Naive thymus-derived CD4-positive, alpha-beta T cell (primary cell): ENCODE measurements at regions not wholly inside any gene's neighbourhood (a gene's known extent, or its start where the extent isn't known, plus 50 kb on each side); places are given as distances from the start of the nearest gene placed in this dataset.
A peak's percentile ranks its signal among the peaks of the same experiment; 100 is the strongest.

Source experiments
- ATAC-seq: fragments of 150-1000 bp; cut with Tn5 transposase; 2 replicates; pipeline ENCODE4 v1.10.0; 2021; ENCODE audit warnings: mild to moderate bottlenecking, moderate library complexity
- CTCF ChIA-PET: fragments of 350-600 bp; sonication (Branson Sonifier 250); formaldehyde crosslinking; loops from one replicate; lab custom pipeline; 2021; ENCODE audit warnings: antibody characterized with exemption; lab: Charles Lee
- POLR2A ChIA-PET: fragments of 350-600 bp; sonication (Branson Sonifier 250); formaldehyde crosslinking; loops from one replicate; lab custom pipeline; 2021; ENCODE audit warnings: antibody characterized with exemption, inconsistent platforms; lab: Charles Lee
- DNase-seq, 9 donors: peaks; one replicate each; pipeline versions ENCODE4 v3.0.0 to v3.0.0-alpha.2; 2020 to 2022; ENCODE audit warnings: mixed read lengths in 1 of 9
- H3K27ac ChIP-seq: one replicate; pipeline ENCODE4 v1.7.0; 2013; ENCODE audit warnings: mild to moderate bottlenecking, low read depth, low read length, moderate library complexity
- H3K27me3 ChIP-seq, 2 donors: one replicate each; pipeline ENCODE4 v1.7.0; 2013; ENCODE audit warnings: low read length in 2 of 2, mild to moderate bottlenecking in 2 of 2, moderate library complexity in 2 of 2; ENCODE audit not compliant: control insufficient read depth in 2 of 2, insufficient read depth in 2 of 2
- H3K36me3 ChIP-seq, 3 experiments: 1 replicate in 2 of 3; 2 replicates in 1 of 3; pipeline ENCODE4 v1.7.0; 2013; ENCODE audit warnings: low read length in 3 of 3, mild to moderate bottlenecking in 3 of 3, moderate library complexity in 1 of 3; ENCODE audit not compliant: insufficient read depth in 3 of 3, control insufficient read depth in 2 of 3
- H3K4me1 ChIP-seq, 2 donors: one replicate each; pipeline ENCODE4 v1.7.0; 2013; ENCODE audit warnings: low read length in 2 of 2, mild to moderate bottlenecking in 2 of 2, moderate library complexity in 1 of 2; ENCODE audit not compliant: control insufficient read depth in 2 of 2, insufficient read depth in 2 of 2
- H3K4me3 ChIP-seq: 2 replicates; pipeline ENCODE4 v1.7.0; 2013; ENCODE audit warnings: mild to moderate bottlenecking, low read length
- H3K9me3 ChIP-seq, 3 experiments: 1 replicate in 2 of 3; 2 replicates in 1 of 3; pipeline ENCODE4 v1.7.0; 2013; ENCODE audit warnings: low read length in 3 of 3; ENCODE audit not compliant: control insufficient read depth in 2 of 3
- H3K27ac Mint-ChIP-seq, 9 donors: one replicate each; pipeline ENCODE4 v1.8.0; 2020 to 2022; ENCODE audit warnings: mixed read lengths in 9 of 9, mild to moderate bottlenecking in 8 of 9, moderate library complexity in 5 of 9, inconsistent platforms in 2 of 9
- H3K27me3 Mint-ChIP-seq, 5 donors: one replicate each; pipeline ENCODE4 v1.8.0; 2021 to 2022; ENCODE audit warnings: mixed read lengths in 5 of 5, mild to moderate bottlenecking in 1 of 5
- H3K36me3 Mint-ChIP-seq, 5 donors: one replicate each; pipeline ENCODE4 v1.8.0; 2020 to 2022; ENCODE audit warnings: mixed read lengths in 5 of 5, mild to moderate bottlenecking in 3 of 5, inconsistent platforms in 1 of 5
- H3K4me1 Mint-ChIP-seq, 7 donors: one replicate each; pipeline ENCODE4 v1.8.0; 2020 to 2022; ENCODE audit warnings: mixed read lengths in 7 of 7, mild to moderate bottlenecking in 3 of 7, inconsistent platforms in 1 of 7
- H3K4me3 Mint-ChIP-seq, 10 donors: one replicate each; pipeline ENCODE4 v1.8.0; 2020 to 2022; ENCODE audit warnings: mild to moderate bottlenecking in 10 of 10, mixed read lengths in 10 of 10, moderate library complexity in 6 of 10, inconsistent platforms in 2 of 10
- H3K9me3 Mint-ChIP-seq, 11 donors: one replicate each; pipeline ENCODE4 v1.8.0; 2020 to 2022; ENCODE audit warnings: mixed read lengths in 11 of 11, mild to moderate bottlenecking in 4 of 11, inconsistent platforms in 1 of 11, moderate library complexity in 1 of 11
- intact Hi-C, 2 donors: fragments of 100-400 bp; cut with micrococcal nuclease; formaldehyde crosslinking; loops; one replicate each; pipeline ENCODE4 v1.15.1; 2023

- H3K27me3 Mint-ChIP-seq = no peaks in the 10 kb centered on the region
- POLR2A ChIA-PET = no interaction called here
- Histone ChIP-seq H3K4me3 (no peak overlapping the region), H3K9me3 (no peaks in the 10 kb centered on the region), H3K4me1 (peaks cover 0 to 26% of the 10 kb centered on the region in 2 donors), H3K36me3 (no peaks in the 10 kb centered on the region), H3K27me3 (no peaks in the 10 kb centered on the region), H3K27ac (no peak overlapping the region)
- ATAC-seq = no peak
- no peak overlapping the region for H3K4me3 Mint-ChIP-seq
- peaks cover 0 to 21% (median 1%) of the 10 kb centered on the region in 11 donors for H3K9me3 Mint-ChIP-seq
- peak overlapping the region in 1 of 9 donors; percentile 1 for H3K27ac Mint-ChIP-seq
- CTCF ChIA-PET = no interaction called here
- peaks cover 15 to 50% (median 35%) of the 10 kb centered on the region in 7 donors for H3K4me1 Mint-ChIP-seq
- H3K36me3 Mint-ChIP-seq = peaks cover 0 to 23% (median 5%) of the 10 kb centered on the region in 5 donors
- intact Hi-C loops = no loop called here
- DNase-seq = no peak
Observed at GRCh38 chr5:158429564-158429963, 570.6 kb upstream of the CLINT1 start.

- H3K4me1 Mint-ChIP-seq = peaks cover 0 to 5% (median 0%) of the 10 kb centered on the region in 7 donors
- no peaks in the 10 kb centered on the region for H3K36me3 ChIP-seq
Observed at GRCh38 chr5:158423623-158424200, 564.8 kb upstream of the CLINT1 start.

GRCh38 chr5:158422653-158423515, 563.9 kb upstream of the CLINT1 start:
- H3K4me3 ChIP-seq = no peak overlapping the region
- H3K36me3 ChIP-seq = no peaks in the 10 kb centered on the region
- ATAC-seq (no peak), DNase-seq (no peak)
- no peaks in the 10 kb centered on the region for H3K4me1 Mint-ChIP-seq
- ChIA-PET POLR2A (no interaction called here), CTCF (no interaction called here)
- H3K4me3 Mint-ChIP-seq = no peak overlapping the region
- peaks cover 0 to 20% (median 4%) of the 10 kb centered on the region in 11 donors for H3K9me3 Mint-ChIP-seq
- H3K36me3 Mint-ChIP-seq = peaks cover 0 to 4% (median 3%) of the 10 kb centered on the region in 5 donors
- no peaks in the 10 kb centered on the region for H3K4me1 ChIP-seq
- intact Hi-C loops = no loop called here
- no peaks in the 10 kb centered on the region for H3K27me3 ChIP-seq
- H3K27ac Mint-ChIP-seq = no peak overlapping the region
- H3K9me3 ChIP-seq = no peaks in the 10 kb centered on the region
- no peak overlapping the region for H3K27ac ChIP-seq
- H3K27me3 Mint-ChIP-seq = no peaks in the 10 kb centered on the region

More at GRCh38 chr5:158423623-158424200, 564.8 kb upstream of the CLINT1 start:
- ATAC-seq (no peak), DNase-seq (no peak)
- Histone ChIP-seq H3K4me3 (no peak overlapping the region), H3K4me1 (no peaks in the 10 kb centered on the region), H3K27me3 (no peaks in the 10 kb centered on the region), H3K27ac (no peak overlapping the region), H3K9me3 (no peaks in the 10 kb centered on the region)
- intact Hi-C loops = no loop called here
- Mint-ChIP-seq H3K27me3 (no peaks in the 10 kb centered on the region), H3K9me3 (peaks cover 0 to 15% (median 4%) of the 10 kb centered on the region in 11 donors), H3K27ac (no peak overlapping the region), H3K4me3 (no peak overlapping the region), H3K36me3 (peaks cover 0 to 4% (median 3%) of the 10 kb centered on the region in 5 donors)
- ChIA-PET POLR2A (no interaction called here), CTCF (no interaction called here)

- Histone ChIP-seq H3K27me3 (no peaks in the 10 kb centered on the region), H3K4me3 (no peak overlapping the region), H3K4me1 (no peaks in the 10 kb centered on the region), H3K9me3 (no peaks in the 10 kb centered on the region), H3K36me3 (no peaks in the 10 kb centered on the region), H3K27ac (no peak overlapping the region)
- no peak overlapping the region for H3K4me3 Mint-ChIP-seq
- H3K36me3 Mint-ChIP-seq = peaks cover 0 to 4% (median 3%) of the 10 kb centered on the region in 5 donors
- H3K4me1 Mint-ChIP-seq = no peaks in the 10 kb centered on the region
- H3K27me3 Mint-ChIP-seq = no peaks in the 10 kb centered on the region
- H3K27ac Mint-ChIP-seq = no peak overlapping the region
- DNase-seq = no peak
- ChIA-PET CTCF (no interaction called here), POLR2A (no interaction called here)
- peaks cover 0 to 20% (median 4%) of the 10 kb centered on the region in 11 donors for H3K9me3 Mint-ChIP-seq
- ATAC-seq = no peak
- intact Hi-C loops = no loop called here
Observed at GRCh38 chr5:158421319-158421718, 562.4 kb upstream of the CLINT1 start.

- H3K4me1 Mint-ChIP-seq = no peaks in the 10 kb centered on the region
- ATAC-seq (no peak), DNase-seq (no peak)
- H3K27me3 Mint-ChIP-seq = peaks cover 0 to 5% (median 0%) of the 10 kb centered on the region in 5 donors
- Histone ChIP-seq H3K36me3 (no peaks in the 10 kb centered on the region), H3K27ac (no peak overlapping the region), H3K4me1 (no peaks in the 10 kb centered on the region), H3K9me3 (no peaks in the 10 kb centered on the region), H3K27me3 (peaks cover 0 to 4% of the 10 kb centered on the region in 2 donors), H3K4me3 (no peak overlapping the region)
- H3K27ac Mint-ChIP-seq = no peak overlapping the region
- H3K36me3 Mint-ChIP-seq = peaks cover 0 to 4% (median 3%) of the 10 kb centered on the region in 5 donors
- intact Hi-C loops = no loop called here
- no peak overlapping the region for H3K4me3 Mint-ChIP-seq
- POLR2A ChIA-PET = no interaction called here
- H3K9me3 Mint-ChIP-seq = peaks cover 0 to 20% (median 6%) of the 10 kb centered on the region in 11 donors
- CTCF ChIA-PET = no interaction called here
Observed at GRCh38 chr5:158419186-158419585, 560.2 kb upstream of the CLINT1 start.

GRCh38 chr5:158414780-158415179, 555.8 kb upstream of the CLINT1 start:
- ChIA-PET POLR2A (no interaction called here), CTCF (no interaction called here)
- Histone ChIP-seq H3K9me3 (no peaks in the 10 kb centered on the region), H3K36me3 (no peaks in the 10 kb centered on the region), H3K27me3 (peaks cover 0 to 4% of the 10 kb centered on the region in 2 donors), H3K4me3 (no peak overlapping the region), H3K4me1 (no peaks in the 10 kb centered on the region), H3K27ac (no peak overlapping the region)
- DNase-seq = no peak
- H3K36me3 Mint-ChIP-seq = peaks cover 0 to 2% (median 0%) of the 10 kb centered on the region in 5 donors
- H3K27me3 Mint-ChIP-seq = peaks cover 0 to 7% (median 0%) of the 10 kb centered on the region in 5 donors
- no peak for ATAC-seq
- no peak overlapping the region for H3K27ac Mint-ChIP-seq
- intact Hi-C loops = no loop called here
- H3K9me3 Mint-ChIP-seq = peaks cover 0 to 10% (median 3%) of the 10 kb centered on the region in 11 donors
- peaks cover 0 to 9% (median 0%) of the 10 kb centered on the region in 7 donors for H3K4me1 Mint-ChIP-seq
- H3K4me3 Mint-ChIP-seq = no peak overlapping the region
